HG03095 (cell line): ENCODE measurements at regions not wholly inside any gene's neighbourhood (a gene's known extent, or its start where the extent isn't known, plus 50 kb on each side); places are given as distances from the start of the nearest gene placed in this dataset.
"Not testable (repeated sequence)": the region's sequence is repeated elsewhere in the genome, so short reads cannot be mapped to it uniquely, and the experiment has no call there.

Experiments used
- ATAC-seq: cut with Tn5 transposase; IDR thresholded peaks from one replicate; pipeline ENCODE4 v1.9.1; 2021; ENCODE audit warnings: moderate library complexity; ENCODE audit not compliant: unreplicated experiment

DNA sequence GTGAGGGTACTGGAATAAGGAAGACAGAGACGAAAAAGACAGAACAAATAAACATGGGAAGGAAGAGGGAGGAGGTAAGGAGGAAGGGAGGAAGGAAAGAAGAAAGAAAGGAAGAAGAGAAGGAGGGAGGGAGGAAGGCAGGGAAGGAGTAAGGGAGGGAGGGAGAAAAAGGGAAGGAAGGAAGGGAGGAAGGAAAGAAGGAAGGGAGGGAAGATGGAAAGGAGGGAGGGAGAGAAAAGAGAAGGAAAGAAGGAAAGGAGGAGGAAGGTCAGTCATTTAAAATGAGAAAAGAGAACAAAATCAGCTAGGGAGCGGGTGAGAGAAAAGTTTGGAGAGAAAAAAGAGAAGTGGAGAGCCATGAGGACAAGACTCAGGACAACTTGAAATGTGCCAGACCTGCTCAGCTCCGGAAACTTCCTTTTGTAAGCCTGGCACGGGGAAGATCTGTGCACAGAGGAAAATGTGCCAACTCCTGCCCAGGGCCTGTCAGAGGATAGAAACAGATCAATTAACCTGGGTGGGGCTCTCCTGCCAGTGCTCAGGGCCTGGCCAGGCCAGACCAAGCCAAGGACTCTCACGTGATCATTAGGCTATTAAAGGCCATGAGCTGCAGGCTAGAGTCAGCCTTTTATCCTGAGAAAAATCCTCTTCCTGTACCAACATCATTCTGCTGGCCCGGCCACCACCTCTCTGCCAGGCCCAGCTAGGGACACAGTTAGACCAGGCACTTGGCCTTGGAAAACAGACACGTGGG is 50.1 kb upstream of the BCL6 start:
- no peak for ATAC-seq

DNA sequence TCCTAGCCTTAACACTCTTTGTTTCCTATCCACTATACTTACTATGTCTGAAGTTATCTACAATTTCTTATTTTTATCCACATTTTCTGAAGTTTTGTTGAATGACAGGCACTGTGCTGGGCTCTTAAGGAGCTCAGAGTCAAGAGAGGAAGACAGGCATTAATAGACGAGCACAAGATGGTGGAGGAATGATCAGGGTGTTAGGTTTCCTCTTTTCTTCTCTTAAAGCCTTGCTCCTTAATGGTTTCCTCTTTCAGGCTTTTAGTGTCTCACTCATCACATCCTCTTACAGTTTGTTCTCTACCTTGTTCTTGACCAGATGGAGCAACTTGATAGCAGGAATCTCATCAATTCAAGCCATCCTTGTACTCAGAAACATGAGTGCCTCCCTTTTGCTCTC is 52.9 kb upstream of the BCL6 start:
- ATAC-seq = no peak

DNA sequence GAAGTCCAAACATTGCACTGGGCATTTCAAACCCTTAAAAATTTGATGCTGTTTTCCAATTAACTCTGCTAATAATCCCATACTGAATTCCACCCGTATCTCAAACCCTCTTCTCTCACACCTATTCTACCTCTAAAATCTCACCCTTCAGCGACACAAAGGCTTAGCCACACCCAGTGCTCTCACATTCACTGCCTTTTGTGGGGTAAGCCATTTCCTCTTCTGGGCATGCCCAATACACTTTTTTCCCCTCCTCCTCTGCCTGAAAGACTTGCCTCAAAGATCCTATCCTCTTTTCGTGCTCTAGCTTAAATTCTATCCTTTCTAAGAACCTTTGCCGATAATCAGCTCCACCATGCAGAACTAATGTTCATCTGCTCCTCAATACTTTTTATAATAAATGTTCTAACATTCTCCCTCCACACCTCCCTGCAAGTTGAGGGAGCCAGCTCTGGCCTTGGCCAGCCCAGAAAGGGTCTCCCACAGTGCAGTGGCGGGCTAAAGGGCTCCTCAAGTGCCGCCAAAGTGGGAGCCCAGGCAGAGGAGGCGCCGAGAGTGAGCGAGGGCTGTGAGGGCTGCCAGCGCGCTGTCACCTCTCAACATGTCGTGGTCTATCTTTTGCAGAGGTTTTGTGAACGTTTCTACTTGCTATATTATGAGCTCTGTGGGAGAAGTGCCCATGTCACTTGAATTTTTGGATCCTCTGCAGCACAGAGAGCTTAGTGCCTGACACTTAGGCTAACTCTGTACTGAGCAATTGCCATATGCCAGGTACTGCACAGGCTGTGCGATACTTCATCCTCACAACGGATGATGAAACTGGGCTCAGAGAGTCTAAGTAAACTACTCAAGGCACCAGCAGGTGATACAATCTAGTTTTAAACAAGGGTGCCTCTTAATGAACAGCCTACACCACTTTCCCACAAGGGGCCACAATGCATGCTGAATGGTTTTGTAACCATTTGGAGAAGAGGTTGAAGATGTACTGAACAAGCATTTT is 53.6 kb upstream of the BCL6 start:
- no peak for ATAC-seq

DNA sequence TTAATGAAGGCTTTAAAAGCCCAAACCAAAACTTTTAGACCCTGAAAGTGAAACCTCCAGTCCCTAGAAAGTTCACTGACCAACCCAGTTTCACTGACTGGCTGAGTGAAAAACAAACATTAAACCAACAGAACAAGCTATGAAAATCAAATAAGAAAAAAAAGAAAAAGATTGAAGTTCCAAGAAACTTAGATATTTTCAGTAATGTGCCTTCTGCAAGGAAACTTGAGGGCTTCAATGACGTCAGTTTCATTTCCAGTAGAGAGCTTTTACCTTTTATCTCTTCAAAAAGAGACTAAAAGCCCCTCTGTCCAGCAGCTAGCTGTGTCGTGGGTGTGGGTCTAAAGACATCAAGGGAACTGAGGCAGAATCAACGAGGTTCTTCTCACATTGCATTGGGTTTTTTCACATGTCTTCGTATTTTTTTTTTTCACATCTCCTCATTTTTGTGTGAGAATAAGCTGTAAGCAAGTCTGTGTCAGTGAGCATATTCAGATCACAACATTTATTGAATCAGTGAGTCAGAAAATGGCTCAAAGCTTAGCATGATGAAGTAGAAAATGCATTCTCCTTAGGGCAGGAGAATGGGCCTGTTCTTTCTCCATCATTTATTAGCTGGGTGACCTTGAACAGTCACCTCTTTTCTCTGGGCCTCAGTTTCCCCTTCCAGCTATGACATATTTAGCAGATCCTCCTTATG is 54.8 kb upstream of the BCL6 start:
- ATAC-seq = peak; percentile 45

DNA sequence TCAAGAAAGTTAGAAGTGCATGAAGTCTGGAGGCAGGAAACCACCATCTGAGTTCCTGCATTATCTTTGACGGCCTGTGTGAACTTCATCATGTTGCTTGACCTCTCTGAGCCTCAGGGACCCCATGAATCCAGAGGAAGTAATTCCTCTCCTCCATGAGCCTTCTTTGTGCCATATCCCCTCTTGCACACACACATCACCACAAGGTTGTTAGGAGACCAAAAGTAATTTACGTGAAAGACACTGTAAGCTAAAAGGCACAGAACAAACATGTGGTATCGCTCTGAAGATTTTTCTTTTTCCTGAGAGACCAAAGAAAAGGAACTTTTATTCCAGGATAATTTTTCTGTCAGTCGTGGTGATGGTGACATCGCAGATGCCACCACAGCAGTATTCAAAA is 55.9 kb upstream of the BCL6 start:
- ATAC-seq = no peak

DNA sequence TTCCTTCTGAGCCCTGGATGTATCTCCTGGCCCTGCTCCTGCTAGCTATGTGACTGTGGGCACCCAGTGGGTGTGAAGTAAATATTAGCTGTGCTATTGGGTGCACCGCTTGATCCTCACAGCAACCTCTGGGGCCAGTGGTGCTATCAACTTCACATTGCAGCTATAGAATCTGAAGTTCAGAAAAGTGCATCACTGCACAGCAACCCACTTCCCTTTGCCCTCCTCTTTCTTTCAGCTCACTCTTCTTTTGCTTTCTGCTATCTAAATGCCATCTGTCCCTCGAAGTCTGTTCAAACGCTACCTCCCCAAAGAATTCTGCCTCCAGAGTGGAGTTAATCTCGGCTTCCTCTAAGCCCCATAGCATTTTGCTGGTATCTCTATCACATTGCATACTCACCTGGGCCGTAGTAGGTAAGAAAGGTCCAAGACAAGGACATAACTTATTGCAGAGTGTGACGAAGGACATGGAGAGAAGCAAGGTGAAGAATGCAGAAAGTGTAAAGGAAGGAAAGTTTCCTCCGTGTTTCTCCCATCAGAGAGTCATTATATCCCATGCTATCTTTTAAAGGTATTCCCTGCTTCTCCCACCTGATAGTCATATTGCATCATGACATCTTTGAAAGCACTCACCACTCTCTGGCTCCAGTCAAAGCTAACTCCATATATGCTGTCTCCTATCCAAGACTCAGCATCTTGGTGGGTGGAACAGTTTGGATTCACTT is 57.1 kb upstream of the BCL6 start:
- ATAC-seq = no peak

DNA sequence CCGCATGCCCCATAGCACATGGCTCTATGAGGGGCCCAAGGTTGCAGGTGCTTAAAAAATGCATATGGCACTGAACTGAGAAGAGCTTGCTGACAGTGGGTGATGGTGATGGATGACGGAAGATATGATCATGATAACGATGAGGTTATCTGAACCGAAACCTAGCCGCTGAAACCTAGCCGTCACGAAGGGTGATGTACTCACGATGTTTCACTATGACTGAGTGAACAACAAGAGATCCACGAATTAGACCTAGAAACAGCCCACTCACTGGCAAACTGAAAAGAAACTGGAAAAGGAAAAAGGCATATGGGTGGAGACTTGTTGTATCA is 57.6 kb upstream of the BCL6 start:
- ATAC-seq = peak; percentile 90

DNA sequence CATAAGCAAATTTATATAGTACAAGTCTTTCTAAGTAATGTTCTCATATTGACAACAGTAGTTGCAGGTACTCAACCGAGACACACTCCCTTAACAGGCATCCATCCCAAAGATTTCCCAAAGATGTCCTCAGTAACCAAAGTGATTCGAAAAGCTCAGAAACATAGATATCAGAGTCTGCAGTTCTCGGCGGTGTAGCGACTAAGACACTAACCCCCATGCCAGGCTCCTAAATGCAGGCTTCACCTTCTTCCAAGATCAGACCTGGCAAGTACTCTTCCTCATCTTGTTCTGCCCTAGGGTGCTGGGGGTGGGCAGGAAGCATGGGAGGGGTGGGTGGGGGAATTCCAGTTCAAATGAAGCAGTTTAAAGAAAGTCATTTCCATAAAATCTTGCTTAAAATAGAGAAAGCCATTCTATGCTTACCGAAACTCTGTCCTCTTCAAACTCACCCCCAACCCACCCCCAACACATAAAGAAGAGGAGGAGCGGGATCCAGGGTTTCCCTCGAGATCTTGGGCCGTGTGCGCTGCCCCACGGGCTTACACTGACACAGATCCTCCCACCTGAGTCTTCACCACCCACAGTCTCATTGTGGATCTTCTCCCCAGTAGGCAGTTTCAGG is 59.0 kb upstream of the BCL6 start:
- no peak for ATAC-seq

DNA sequence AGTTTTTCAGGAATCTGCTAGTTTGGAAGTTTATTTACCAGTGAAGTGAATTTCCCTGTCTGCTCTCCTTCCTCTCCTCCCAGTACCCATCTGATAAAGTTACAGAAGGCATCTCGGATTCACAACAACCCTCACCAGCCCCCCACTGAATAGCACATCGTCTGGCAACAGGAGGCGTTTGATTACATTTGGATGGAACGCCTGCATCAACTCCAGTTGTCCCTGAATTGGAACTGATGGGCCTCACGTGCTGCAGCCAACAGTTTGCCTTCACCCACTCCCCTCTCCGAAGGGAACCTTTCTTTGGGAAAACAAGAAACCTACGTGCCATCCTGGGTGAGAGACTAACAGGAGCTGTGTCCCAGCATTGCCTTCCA is 59.5 kb upstream of the BCL6 start:
- ATAC-seq = no peak

DNA sequence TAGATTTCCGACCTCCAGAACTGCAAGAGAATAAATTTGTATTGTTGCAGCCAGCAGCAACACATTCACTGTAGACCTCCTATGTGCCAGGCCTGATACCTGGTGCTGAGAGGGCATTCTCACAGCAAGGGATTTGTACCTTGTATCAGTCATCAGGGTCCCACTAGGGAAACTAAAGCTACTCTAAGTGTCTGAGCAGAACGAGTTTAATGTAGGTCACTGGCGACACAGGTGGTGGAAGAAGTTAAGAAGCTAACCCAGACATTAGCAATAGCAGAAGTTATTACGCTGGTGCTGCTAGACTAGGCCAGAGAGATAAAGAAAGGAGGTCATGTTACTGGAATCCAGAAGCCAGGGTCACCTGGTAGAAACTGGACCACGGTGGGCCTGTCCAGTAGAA is 60.5 kb upstream of the BCL6 start:
- no peak for ATAC-seq

DNA sequence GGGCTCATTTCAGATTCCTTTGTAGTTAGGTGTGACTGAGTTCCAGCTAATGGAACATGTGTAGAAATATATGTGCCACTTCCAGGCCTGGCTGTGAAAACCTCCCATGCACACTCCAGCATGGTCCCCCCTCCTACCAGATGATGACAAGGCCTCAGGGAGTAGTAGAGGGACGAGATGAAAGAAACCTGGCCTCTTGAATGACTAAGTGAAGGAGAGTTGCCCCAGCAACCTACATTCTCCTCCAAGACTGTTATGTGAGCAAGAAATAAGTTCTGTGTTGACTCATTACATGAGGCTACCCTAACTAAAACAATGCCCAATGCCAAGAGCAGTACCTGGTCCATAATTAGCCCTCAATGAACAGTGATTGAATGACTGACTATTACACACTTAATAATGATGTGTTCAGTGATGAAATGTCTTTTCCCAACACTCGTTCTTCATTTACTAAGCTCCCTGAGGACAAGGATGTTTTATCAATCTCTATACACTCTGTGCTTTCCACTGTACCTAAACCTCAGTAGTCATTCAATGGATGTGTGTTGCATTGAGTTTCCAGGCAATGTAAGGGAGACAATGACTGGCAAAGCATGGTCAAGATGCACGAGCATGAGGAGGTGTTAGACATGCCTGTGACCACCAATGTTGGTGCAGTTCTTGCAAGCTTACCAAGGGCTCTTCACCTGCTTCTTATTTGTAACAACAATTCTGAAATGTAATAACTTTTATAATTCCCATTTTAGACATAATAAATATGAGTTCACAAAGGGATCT is 62.0 kb upstream of the BCL6 start:
- no peak for ATAC-seq

DNA sequence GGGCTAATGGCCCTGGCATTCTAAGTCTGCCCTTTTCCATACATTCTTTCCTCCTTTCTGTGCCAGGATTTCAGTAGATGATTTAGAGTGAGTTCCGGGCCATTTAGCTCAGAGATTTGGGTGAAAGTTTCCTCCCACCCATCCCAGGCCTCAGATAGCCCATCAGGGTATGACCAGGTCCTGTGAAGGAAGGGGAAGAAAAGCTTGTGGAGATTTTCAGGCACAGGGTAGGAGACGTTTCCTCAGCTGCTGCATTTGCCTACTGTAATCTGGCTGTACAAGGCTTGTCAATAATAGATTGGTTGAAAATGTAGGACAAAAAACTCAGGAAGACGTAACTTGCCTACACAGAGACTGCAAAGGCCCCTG is 63.2 kb upstream of the BCL6 start:
- no peak for ATAC-seq

DNA sequence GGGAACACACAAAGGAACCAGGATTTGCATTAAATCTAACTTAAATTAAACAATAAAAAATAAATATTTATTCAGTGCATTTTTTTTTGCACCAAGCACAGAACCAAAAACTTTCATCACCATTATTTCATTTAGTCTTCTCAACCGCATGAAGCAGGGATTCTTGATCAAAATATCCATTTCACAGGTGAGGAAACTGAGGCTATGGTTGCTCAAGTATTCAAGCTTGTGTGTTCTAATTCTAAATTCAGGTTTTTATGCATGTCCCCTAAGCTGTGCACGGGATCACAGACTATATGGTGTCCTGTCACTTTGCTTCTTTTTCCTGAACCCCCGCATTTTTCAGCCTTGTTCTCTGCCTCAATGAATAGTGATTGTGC is 64.3 kb upstream of the BCL6 start:
- no peak for ATAC-seq

DNA sequence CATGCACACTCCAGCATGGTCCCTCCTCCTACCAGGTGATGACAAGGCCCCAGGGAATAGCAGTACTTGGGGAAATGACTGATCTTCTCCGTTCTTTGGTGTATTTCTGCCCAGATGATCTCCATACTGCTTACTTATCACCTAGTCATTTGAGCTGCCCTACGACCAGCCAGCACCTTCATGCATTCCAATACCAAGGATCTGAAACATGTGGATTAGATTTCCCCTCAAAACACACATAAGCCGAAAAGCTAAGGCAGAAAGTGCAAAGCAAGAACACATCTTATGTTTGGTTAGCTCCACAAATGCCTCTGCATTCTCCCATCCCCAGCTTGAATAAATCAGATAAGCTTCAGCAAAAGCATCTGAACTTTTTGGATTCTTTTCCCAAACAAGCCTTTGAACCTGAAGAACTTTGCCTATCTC is 64.8 kb upstream of the BCL6 start:
- ATAC-seq = no peak

DNA sequence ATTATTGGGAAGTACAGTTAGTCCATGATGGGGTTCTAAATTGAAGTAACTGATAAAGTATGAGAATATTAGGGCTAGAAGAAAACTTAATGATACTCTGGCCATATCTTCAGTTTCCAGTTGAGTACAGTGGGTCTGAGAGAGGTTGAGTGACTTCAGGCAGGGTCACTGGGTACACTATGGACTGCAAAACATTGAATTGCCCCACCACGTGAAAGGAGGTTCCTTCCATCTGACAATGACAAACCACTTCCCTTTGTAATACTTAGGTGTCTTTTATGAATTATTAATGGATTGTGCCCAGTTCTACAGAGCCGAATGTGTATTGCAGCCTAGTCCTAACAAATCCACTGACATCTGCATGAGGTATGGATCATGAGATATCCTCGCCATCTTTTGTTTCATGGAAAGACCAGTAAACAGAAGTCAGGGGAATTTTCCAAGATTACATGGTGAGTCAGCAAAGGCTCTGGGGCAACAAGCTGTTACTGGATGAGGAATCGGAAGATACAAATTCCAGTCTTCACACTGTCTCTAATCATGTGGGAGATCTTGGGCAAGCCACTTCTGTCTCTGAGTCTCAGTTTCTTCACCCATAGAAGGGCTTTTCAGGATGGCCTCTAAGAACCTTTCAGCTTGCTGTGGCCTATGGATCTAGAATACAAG is 66.5 kb upstream of the BCL6 start:
- ATAC-seq = no peak

DNA sequence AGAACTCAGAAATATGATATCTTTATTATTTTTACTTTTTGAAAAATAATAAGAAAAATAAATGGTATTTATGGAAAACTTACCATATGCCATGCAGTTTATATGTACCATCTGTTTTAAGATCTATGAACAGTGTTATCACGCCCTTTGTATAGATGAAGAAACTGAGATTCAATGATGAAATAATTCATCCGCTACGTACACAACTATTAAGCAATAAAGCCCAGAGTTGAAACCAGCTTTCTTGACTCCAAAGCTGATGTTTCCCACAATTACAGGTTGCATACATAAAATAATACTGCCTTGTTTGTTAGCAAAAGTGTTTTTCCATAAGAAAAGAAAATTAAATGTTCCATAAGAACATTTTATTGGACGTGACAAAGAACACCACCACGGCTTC is 67.2 kb upstream of the BCL6 start:
- no peak for ATAC-seq

DNA sequence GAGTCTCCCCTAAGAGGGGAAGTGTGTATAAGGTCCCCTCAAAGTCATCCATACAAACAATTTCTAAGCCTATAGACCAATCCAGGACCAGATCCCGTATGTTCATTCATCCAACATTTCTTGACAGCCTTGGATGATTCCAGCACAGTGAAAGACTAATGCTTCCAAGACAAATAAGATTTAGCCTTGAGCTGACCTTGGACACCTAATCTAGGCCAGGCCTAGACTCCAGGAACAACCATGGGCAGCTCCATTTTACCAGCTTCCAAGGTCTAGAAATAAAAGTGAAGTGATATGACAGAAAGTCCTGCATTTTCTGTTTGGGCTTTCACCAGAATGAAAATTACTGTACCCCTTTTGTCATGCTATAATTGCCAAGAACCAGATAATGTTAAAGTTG is 67.9 kb upstream of the BCL6 start:
- no peak for ATAC-seq

DNA sequence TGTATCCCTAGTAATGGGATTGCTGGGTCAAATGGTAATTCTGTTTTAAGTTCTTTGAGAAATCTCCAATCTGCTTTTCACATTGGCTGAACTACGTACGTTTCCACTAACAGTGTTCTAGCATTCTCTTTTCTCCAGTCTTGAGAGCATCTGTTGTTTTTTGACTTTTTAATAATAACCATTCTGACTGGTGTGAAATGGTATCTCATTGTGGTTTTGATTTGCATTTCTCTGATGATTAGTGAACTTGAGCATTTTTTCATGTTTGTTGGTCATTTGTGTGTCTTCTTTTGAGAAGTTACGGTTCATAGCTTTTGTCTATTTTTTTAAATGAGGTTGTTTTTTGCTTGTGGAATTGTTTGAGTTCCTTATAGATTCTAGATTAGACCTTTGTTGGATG is 72.5 kb upstream of the BCL6 start:
- not testable (repeated sequence) for ATAC-seq

DNA sequence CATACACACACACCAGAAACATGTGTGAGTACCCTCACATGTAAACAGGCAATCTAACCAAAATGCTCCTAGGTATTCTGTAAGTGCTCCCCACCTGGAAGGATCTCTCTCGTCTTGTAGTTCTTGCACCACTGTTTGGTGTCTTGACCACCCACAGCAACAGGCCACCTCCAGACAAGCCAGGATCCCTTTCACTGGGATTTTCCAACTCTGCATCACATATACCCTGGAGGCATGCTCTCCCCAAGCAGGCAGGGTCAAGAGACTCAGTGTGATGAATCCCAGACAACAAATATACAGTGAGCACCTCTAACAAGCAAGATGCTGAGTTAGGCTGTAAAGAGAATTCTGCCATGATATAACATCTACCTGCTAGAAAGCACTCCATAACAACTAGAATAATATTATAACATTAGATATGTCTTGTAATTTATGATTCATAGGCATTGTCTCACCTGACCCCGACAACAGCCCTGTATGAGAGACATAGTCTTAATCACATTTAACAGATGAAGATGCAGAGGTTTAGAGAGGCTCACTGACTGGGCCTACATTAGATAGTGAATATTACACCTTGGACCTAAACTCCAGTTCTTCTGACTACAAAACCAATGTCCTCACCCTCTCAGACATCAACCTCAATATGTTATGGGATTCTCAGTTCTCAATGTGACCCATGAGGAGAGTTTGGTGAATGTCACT is 76.5 kb upstream of the BCL6 start:
- ATAC-seq = no peak
